OCI-LY1 (cell line): ENCODE measurements at regions not wholly inside any gene's neighbourhood (a gene's known extent, or its start where the extent isn't known, plus 50 kb on each side); places are given as distances from the start of the nearest gene placed in this dataset.

Experiments used
- H2AFZ ChIP-seq: fragments of 200-600 bp; sonication (generic), shearing (Covaris generic); 2 replicates; pipeline ENCODE4 v1.6.0; 2014; ENCODE audit warnings: antibody characterized with exemption, mild to moderate bottlenecking, low read length
- H3F3A ChIP-seq: fragments of 200-600 bp; sonication (generic), shearing (Covaris generic); 2 replicates; pipeline ENCODE4 v1.6.0; 2014; ENCODE audit warnings: mild to moderate bottlenecking, antibody characterized with exemption, low read length, moderate library complexity; ENCODE audit not compliant: insufficient read depth
- H3K27ac ChIP-seq: fragments of 200-600 bp; sonication (generic); 2 replicates; pipeline ENCODE4 v1.5.1; 2014; ENCODE audit warnings: low read length, mixed run types, mild to moderate bottlenecking, low read depth; ENCODE audit not compliant: poor library complexity, severe bottlenecking
- H3K27me3 ChIP-seq: fragments of 200-600 bp; sonication (generic); 2 replicates; pipeline ENCODE4 v1.6.0; 2014; ENCODE audit warnings: antibody characterized with exemption, mild to moderate bottlenecking, low read length, moderate library complexity; ENCODE audit not compliant: insufficient read depth
- H3K36me3 ChIP-seq: fragments of 200-600 bp; sonication (generic); 2 replicates; pipeline ENCODE4 v1.6.1; 2014; ENCODE audit warnings: mild to moderate bottlenecking, antibody characterized with exemption, low read length, moderate library complexity, mixed read lengths; ENCODE audit not compliant: insufficient read depth
- H3K4me1 ChIP-seq: fragments of 200-600 bp; sonication (generic); 2 replicates; pipeline ENCODE4 v1.5.1; 2014; ENCODE audit warnings: mild to moderate bottlenecking, low read length, moderate library complexity; ENCODE audit not compliant: insufficient read depth, severe bottlenecking
- H3K4me2 ChIP-seq: fragments of 200-600 bp; sonication (generic), shearing (Covaris generic); 2 replicates; pipeline ENCODE4 v1.6.1; 2014; ENCODE audit warnings: low read length
- H3K4me3 ChIP-seq: fragments of 200-600 bp; sonication (generic); 2 replicates; pipeline ENCODE4 v1.5.1; 2014; ENCODE audit warnings: low read length, low read depth, mild to moderate bottlenecking, mixed read lengths; ENCODE audit not compliant: poor library complexity, severe bottlenecking
- H3K79me2 ChIP-seq: fragments of 200-600 bp; shearing (Covaris generic); 2 replicates; pipeline ENCODE4 v1.6.1; 2016; ENCODE audit warnings: mixed run types, low read length, mixed read lengths; ENCODE audit not compliant: insufficient read depth
- H3K9ac ChIP-seq: fragments of 200-600 bp; sonication (generic), shearing (Covaris generic); 2 replicates; pipeline ENCODE4 v1.6.1; 2014; ENCODE audit warnings: mild to moderate bottlenecking, low read length, mixed read lengths
- H3K9me2 ChIP-seq: fragments of 200-600 bp; sonication (generic), shearing (Covaris generic); 2 replicates; pipeline ENCODE4 v1.6.1; 2014; ENCODE audit warnings: low read depth, mild to moderate bottlenecking, low read length, mixed read lengths
- H3K9me3 ChIP-seq: fragments of 200-600 bp; shearing (Covaris generic); 2 replicates; pipeline ENCODE4 v1.6.1; 2014; ENCODE audit warnings: low read length, mixed read lengths
- H4K20me1 ChIP-seq: fragments of 200-600 bp; sonication (generic), shearing (Covaris generic); 2 replicates; pipeline ENCODE4 v1.6.0; 2016; ENCODE audit warnings: mild to moderate bottlenecking, low read length; ENCODE audit not compliant: insufficient read depth
- CTCF ChIP-seq: fragments of 200-600 bp; sonication (generic), shearing (Covaris generic); IDR thresholded peaks from 2 replicates; pipeline ENCODE4 v1.5.1; 2017; ENCODE audit warnings: mild to moderate bottlenecking, antibody characterized with exemption, low read length, moderate library complexity, mixed read lengths
- EZH2 ChIP-seq: fragments of 200-600 bp; sonication (generic), shearing (Covaris generic); IDR thresholded peaks from 2 replicates; pipeline ENCODE4 v1.8.0; 2017; ENCODE audit warnings: borderline replicate concordance, mixed run types, mild to moderate bottlenecking, antibody characterized with exemption, low read length, moderate library complexity, mixed read lengths

GRCh38 chr13:44165889-44166496 is 207.6 kb upstream of the SERP2 start:
- Histone ChIP-seq H3K4me2 (no peak overlapping the region), H3F3A (no peaks in the 10 kb centered on the region), H3K27ac (no peak overlapping the region), H4K20me1 (no peaks in the 10 kb centered on the region), H3K79me2 (no peaks in the 10 kb centered on the region), H3K4me1 (no peaks in the 10 kb centered on the region), H3K9me2 (no peaks in the 10 kb centered on the region), H3K27me3 (no peaks in the 10 kb centered on the region), H3K9ac (no peak overlapping the region), H3K9me3 (no peaks in the 10 kb centered on the region), H2AFZ (no peak overlapping the region), H3K36me3 (no peaks in the 10 kb centered on the region), H3K4me3 (no peak overlapping the region)
- TF ChIP-seq EZH2 (no peak), CTCF (no peak)

GRCh38 chr13:44169018-44169911 is 204.4 kb upstream of the SERP2 start:
- H4K20me1 ChIP-seq: no peaks in the 10 kb centered on the region
- no peaks in the 10 kb centered on the region for H3F3A ChIP-seq
- H3K36me3 ChIP-seq: no peaks in the 10 kb centered on the region
- no peaks in the 10 kb centered on the region for H3K27me3 ChIP-seq
- H3K9me2 ChIP-seq: no peaks in the 10 kb centered on the region
- TF ChIP-seq CTCF (no peak), EZH2 (no peak)
- H3K4me2 ChIP-seq: no peak overlapping the region
- H2AFZ ChIP-seq: no peak overlapping the region
- H3K4me3 ChIP-seq: no peak overlapping the region
- H3K9ac ChIP-seq: no peak overlapping the region
- H3K27ac ChIP-seq: no peak overlapping the region
- no peaks in the 10 kb centered on the region for H3K9me3 ChIP-seq
- H3K4me1 ChIP-seq: no peaks in the 10 kb centered on the region
- H3K79me2 ChIP-seq: no peaks in the 10 kb centered on the region

- Histone ChIP-seq H3K4me3 (no peak overlapping the region), H3K4me1 (no peaks in the 10 kb centered on the region), H3K9ac (no peak overlapping the region), H3K36me3 (no peaks in the 10 kb centered on the region), H3K79me2 (no peaks in the 10 kb centered on the region), H2AFZ (no peak overlapping the region), H3F3A (no peaks in the 10 kb centered on the region), H3K27me3 (no peaks in the 10 kb centered on the region), H4K20me1 (no peaks in the 10 kb centered on the region), H3K4me2 (no peak overlapping the region), H3K9me2 (no peaks in the 10 kb centered on the region), H3K27ac (no peak overlapping the region), H3K9me3 (no peaks in the 10 kb centered on the region)
- TF ChIP-seq EZH2 (no peak), CTCF (no peak)
These were observed 202.9 kb upstream of the SERP2 start for GRCh38 chr13:44170731-44171130.
